NB4 (cell line): ENCODE measurements at regions not wholly inside any gene's neighbourhood (a gene's known extent, or its start where the extent isn't known, plus 50 kb on each side); places are given as distances from the start of the nearest gene placed in this dataset.

ENCODE experiments used
- CTCF ChIP-seq: IDR thresholded peaks from one replicate; pipeline ENCODE4 v1.5.1; 2012; ENCODE audit warnings: low read depth, low read length
- MAX ChIP-seq: IDR thresholded peaks from 2 replicates; pipeline ENCODE4 v1.6.1; 2011; ENCODE audit warnings: low read depth, low read length
- MYC ChIP-seq: IDR thresholded peaks from 2 replicates; pipeline ENCODE4 v1.6.1; 2011; ENCODE audit warnings: low read depth, low read length
- POLR2A ChIP-seq: IDR thresholded peaks from 2 replicates; pipeline ENCODE4 v1.6.1; 2011; ENCODE audit warnings: mild to moderate bottlenecking; ENCODE audit not compliant: insufficient read length; ENCODE audit errors: extremely low read depth

GRCh38 chr13:97124915-97125809 is 97.0 kb upstream of the MBNL2 start:
- TF ChIP-seq CTCF (no peak), MYC (no peak), POLR2A (no peak), MAX (no peak)
